ENCODE measurements at regions not wholly inside any gene's neighbourhood (a gene's known extent, or its start where the extent isn't known, plus 50 kb on each side); places are given as distances from the start of the nearest gene placed in this dataset.

GRCh38 chrX:39779952-39780783 lies 317.6 kb downstream of the BCOR start:
- H3K9me1 ChIP-seq (ENCODE audit: insufficient read depth, low read length): no peaks in the 10 kb centered on the region
- DNase-seq (no peak), ATAC-seq (ENCODE audit: low read depth) (no peak)
- WGBS, 2 experiments (ENCODE audit: extremely low coverage in 2 of 2, insufficient read length in 1 of 2): 76% methylated on average over 3 of the region's 12 CpGs; no CpG with 5 or more reads in 1 of the 2 experiments
- H3K27ac ChIP-seq (ENCODE audit: insufficient read depth, low read length): no peak overlapping the region
- H3K23ac ChIP-seq (ENCODE audit: low read depth, low read length): no peak overlapping the region
- no peaks in the 10 kb centered on the region for H3K4me1 ChIP-seq (ENCODE audit: control insufficient read depth, insufficient read depth, low read length)
- no peak overlapping the region for H2BK20ac ChIP-seq (ENCODE audit: low read depth, low read length)
- in situ Hi-C loops (cut with MboI; ENCODE audit: low sequenced_read_pairs) (no loop called here), dilution Hi-C loops (cut with HindIII; ENCODE audit: low sequenced_read_pairs, unreplicated experiment) (no loop called here), intact Hi-C loops (cut with micrococcal nuclease) (no loop called here)
- H3K9ac ChIP-seq (ENCODE audit: low read depth, low read length): no peak overlapping the region
- no peak overlapping the region for H3K14ac ChIP-seq (replicated peaks; ENCODE audit: low read depth, low read length)
- H2AK9ac ChIP-seq (replicated peaks; ENCODE audit: low read depth, low read length, poor library complexity): no peak overlapping the region
- no peaks in the 10 kb centered on the region for H3K79me1 ChIP-seq (ENCODE audit: low read depth in 1 of 2, low read length in 2 of 2)
- H4K20me1 ChIP-seq (ENCODE audit: insufficient read depth, low read length): no peaks in the 10 kb centered on the region
- H2AK5ac ChIP-seq (ENCODE audit: low read depth, low read length): no peak overlapping the region
- TF ChIP-seq RCOR1 (IDR thresholded peaks at IDR 0.05; ENCODE audit: insufficient replicate concordance, low read length) (no peak), BHLHE40 (IDR thresholded peaks at IDR 0.05; ENCODE audit: low read depth, low read length) (no peak), NFE2L2 (IDR thresholded peaks at IDR 0.05; ENCODE audit: low read depth, low read length) (no peak), RAD21 (IDR thresholded peaks at IDR 0.05; ENCODE audit: low read length) (no peak), CHD1 (IDR thresholded peaks at IDR 0.05; ENCODE audit: low read depth, low read length) (no peak), MXI1 (IDR thresholded peaks at IDR 0.05; ENCODE audit: borderline replicate concordance, low read depth, low read length) (no peak), POLR2A (IDR thresholded peaks at IDR 0.05; ENCODE audit: low read depth, low read length) (no peak), SMC3 (IDR thresholded peaks at IDR 0.05; ENCODE audit: low read depth, low read length) (no peak), CTCF (conservative IDR thresholded peaks at IDR 0.05; ENCODE audit: low read depth, low read length) (no peak), RFX5 (IDR thresholded peaks at IDR 0.05; ENCODE audit: low read depth, low read length) (no peak), CEBPB (IDR thresholded peaks at IDR 0.05; ENCODE audit: low read depth, low read length) (no peak), MAZ (IDR thresholded peaks at IDR 0.05; ENCODE audit: borderline replicate concordance, low read depth, low read length) (no peak), MAFK (IDR thresholded peaks at IDR 0.05; ENCODE audit: low read depth, low read length) (no peak), USF2 (IDR thresholded peaks at IDR 0.05; ENCODE audit: low read depth, low read length) (no peak)
- TF ChIP-seq, protein P1, sequence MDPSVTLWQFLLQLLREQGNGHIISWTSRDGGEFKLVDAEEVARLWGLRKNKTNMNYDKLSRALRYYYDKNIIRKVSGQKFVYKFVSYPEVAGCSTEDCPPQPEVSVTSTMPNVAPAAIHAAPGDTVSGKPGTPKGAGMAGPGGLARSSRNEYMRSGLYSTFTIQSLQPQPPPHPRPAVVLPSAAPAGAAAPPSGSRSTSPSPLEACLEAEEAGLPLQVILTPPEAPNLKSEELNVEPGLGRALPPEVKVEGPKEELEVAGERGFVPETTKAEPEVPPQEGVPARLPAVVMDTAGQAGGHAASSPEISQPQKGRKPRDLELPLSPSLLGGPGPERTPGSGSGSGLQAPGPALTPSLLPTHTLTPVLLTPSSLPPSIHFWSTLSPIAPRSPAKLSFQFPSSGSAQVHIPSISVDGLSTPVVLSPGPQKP (IDR thresholded peaks at IDR 0.05; ENCODE audit: borderline replicate concordance, low read depth, low read length): no peak
- no peak overlapping the region for H2BK5ac ChIP-seq (ENCODE audit: low read depth, low read length, poor library complexity, severe bottlenecking)
- no peak overlapping the region for H2BK15ac ChIP-seq (ENCODE audit: low read depth, low read length)
- H3K27me3 ChIP-seq (ENCODE audit: control insufficient read depth, insufficient read depth, low read length): peaks cover 8% of the 10 kb centered on the region; the same call in 1 of the 2 replicates
- no peak overlapping the region for H4K8ac ChIP-seq (ENCODE audit: low read depth in 2 of 2, low read length in 2 of 2)
- no peak overlapping the region for H3K4me2 ChIP-seq (ENCODE audit: low read depth, low read length)
- no peak overlapping the region for H2BK120ac ChIP-seq (ENCODE audit: low read depth, low read length)
- no peak overlapping the region for H3K18ac ChIP-seq (ENCODE audit: low read depth, low read length)
- no peak overlapping the region for H4K5ac ChIP-seq (ENCODE audit: low read depth, low read length)
- no TSS peak for BruUV-seq (replicated peaks)
- ChIA-PET CTCF (no interaction called here), POLR2A (ENCODE audit: unreplicated experiment) (no interaction called here)
- no peak overlapping the region for H3K4ac ChIP-seq (ENCODE audit: low read depth, low read length)
- H2AFZ ChIP-seq (replicated peaks; ENCODE audit: low read length, poor library complexity): no peak overlapping the region
- H3K9me3 ChIP-seq (ENCODE audit: control insufficient read depth, insufficient read depth, low read length): no peaks in the 10 kb centered on the region; the same call in 1 of the 2 replicates
- no peaks in the 10 kb centered on the region for H3K36me3 ChIP-seq (ENCODE audit: control insufficient read depth, insufficient read depth, low read length)
- H3K56ac ChIP-seq (ENCODE audit: extremely low read depth, insufficient read depth, low read length): no peak overlapping the region
- no peak overlapping the region for H4K91ac ChIP-seq (ENCODE audit: insufficient read depth, low read depth, low read length)
- H3K4me3 ChIP-seq (ENCODE audit: insufficient read depth, low read depth, low read length): no peak overlapping the region

All from IMR-90 (cell line).